Osteoblast (primary cell): ENCODE measurements at regions not wholly inside any gene's neighbourhood (a gene's known extent, or its start where the extent isn't known, plus 50 kb on each side); places are given as distances from the start of the nearest gene placed in this dataset.

Experiments
- DNase-seq: peaks from one replicate; pipeline ENCODE4 v3.0.0; 2011; ENCODE audit warnings: low spot score, mixed read lengths; ENCODE audit not compliant: insufficient read length; ENCODE audit errors: missing footprints
- H2AFZ ChIP-seq: 2 replicates; pipeline ENCODE4 v1.6.0; 2011; ENCODE audit warnings: mild to moderate bottlenecking, low read length
- H3K27ac ChIP-seq: 2 replicates; pipeline ENCODE4 v1.5.1; 2011; ENCODE audit warnings: mild to moderate bottlenecking, low read depth, low read length, moderate library complexity
- H3K27me3 ChIP-seq: 2 replicates; pipeline ENCODE4 v1.6.0; 2012; ENCODE audit warnings: mild to moderate bottlenecking, control low read depth, inconsistent platforms, low read length, moderate library complexity; ENCODE audit not compliant: insufficient read depth
- H3K36me3 ChIP-seq: 2 replicates; pipeline ENCODE4 v1.5.1; 2011; ENCODE audit warnings: mild to moderate bottlenecking, low read length, control low read depth, moderate library complexity; ENCODE audit not compliant: insufficient read depth
- H3K4me1 ChIP-seq: 2 replicates; pipeline ENCODE4 v1.5.1; 2011; ENCODE audit warnings: mild to moderate bottlenecking, low read length, control low read depth, moderate library complexity; ENCODE audit not compliant: insufficient read depth
- H3K4me2 ChIP-seq: 2 replicates; pipeline ENCODE4 v1.6.0; 2011; ENCODE audit warnings: mild to moderate bottlenecking, low read length; ENCODE audit not compliant: insufficient read depth
- H3K4me3 ChIP-seq: fragments of 200-600 bp; sonication (generic); 3 replicates; pipeline ENCODE4 v1.5.1; 2012; ENCODE audit warnings: mild to moderate bottlenecking, low read length, inconsistent platforms; ENCODE audit not compliant: insufficient read depth
- H3K79me2 ChIP-seq: 2 replicates; pipeline ENCODE4 v1.6.0; 2012; ENCODE audit warnings: mild to moderate bottlenecking, low read length, control low read depth, inconsistent platforms; ENCODE audit not compliant: insufficient read depth
- H3K9me3 ChIP-seq: 2 replicates; pipeline ENCODE4 v1.5.1; 2011; ENCODE audit warnings: low read depth, low read length, control low read depth
- H4K20me1 ChIP-seq: 2 replicates; pipeline ENCODE4 v1.6.0; 2012; ENCODE audit warnings: mild to moderate bottlenecking, low read length, control low read depth; ENCODE audit not compliant: insufficient read depth
- TF ChIP-seq, protein P1 (sequence below): IDR thresholded peaks from 2 replicates; pipeline ENCODE4 v1.5.1; 2011; ENCODE audit warnings: mild to moderate bottlenecking, low read depth, low read length, moderate library complexity; ENCODE audit errors: extremely low read depth

DNA sequence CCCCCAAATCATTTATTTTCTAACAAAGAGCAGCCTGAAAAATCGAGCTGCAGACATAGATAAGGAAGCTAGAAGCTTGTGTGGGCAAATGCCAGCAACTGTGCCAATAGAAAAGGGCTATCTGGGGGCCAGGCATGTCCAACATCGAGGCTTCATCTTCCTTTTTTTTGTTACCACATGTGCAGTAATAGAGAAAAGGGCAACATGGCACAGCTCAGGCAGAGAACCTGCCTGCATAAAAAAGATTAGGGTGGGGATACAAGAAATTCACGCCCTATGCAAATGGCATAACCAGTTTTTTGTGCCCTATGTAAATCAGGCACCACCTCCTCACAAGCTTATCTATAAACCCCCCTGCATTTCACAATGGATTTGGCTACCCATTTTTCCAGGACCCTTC, 60.4 kb upstream of the ABCC4 start:
- H3K4me2 ChIP-seq: no peak overlapping the region
- H2AFZ ChIP-seq: no peak overlapping the region
- H3K4me3 ChIP-seq: no peak overlapping the region
- no peaks in the 10 kb centered on the region for H4K20me1 ChIP-seq
- H3K27ac ChIP-seq: no peak overlapping the region
- H3K79me2 ChIP-seq: no peaks in the 10 kb centered on the region
- TF ChIP-seq, protein P1, sequence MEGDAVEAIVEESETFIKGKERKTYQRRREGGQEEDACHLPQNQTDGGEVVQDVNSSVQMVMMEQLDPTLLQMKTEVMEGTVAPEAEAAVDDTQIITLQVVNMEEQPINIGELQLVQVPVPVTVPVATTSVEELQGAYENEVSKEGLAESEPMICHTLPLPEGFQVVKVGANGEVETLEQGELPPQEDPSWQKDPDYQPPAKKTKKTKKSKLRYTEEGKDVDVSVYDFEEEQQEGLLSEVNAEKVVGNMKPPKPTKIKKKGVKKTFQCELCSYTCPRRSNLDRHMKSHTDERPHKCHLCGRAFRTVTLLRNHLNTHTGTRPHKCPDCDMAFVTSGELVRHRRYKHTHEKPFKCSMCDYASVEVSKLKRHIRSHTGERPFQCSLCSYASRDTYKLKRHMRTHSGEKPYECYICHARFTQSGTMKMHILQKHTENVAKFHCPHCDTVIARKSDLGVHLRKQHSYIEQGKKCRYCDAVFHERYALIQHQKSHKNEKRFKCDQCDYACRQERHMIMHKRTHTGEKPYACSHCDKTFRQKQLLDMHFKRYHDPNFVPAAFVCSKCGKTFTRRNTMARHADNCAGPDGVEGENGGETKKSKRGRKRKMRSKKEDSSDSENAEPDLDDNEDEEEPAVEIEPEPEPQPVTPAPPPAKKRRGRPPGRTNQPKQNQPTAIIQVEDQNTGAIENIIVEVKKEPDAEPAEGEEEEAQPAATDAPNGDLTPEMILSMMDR: no peak
- no peaks in the 10 kb centered on the region for H3K4me1 ChIP-seq
- no peaks in the 10 kb centered on the region for H3K9me3 ChIP-seq
- no peak for DNase-seq
- peaks cover 6% of the 10 kb centered on the region for H3K27me3 ChIP-seq
- no peaks in the 10 kb centered on the region for H3K36me3 ChIP-seq

DNA sequence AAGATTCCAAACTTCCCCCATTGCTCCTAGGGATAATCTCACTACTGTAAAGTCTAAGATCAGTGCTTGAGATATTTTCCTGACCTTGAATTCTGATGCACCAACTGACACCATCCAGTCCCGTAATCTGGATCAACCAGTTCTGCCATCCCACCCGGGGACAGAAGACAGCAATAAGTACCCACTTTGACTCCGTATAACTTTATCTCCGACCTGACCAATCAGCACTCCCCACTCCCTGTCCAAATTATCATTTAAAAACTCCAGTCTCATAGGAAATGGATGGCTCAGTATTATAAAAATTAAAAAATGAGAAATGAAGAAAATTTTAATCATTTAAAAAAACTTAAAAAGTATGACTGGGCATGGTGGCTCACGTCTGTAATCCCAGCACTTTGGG, 61.4 kb upstream of the ABCC4 start:
- DNase-seq: no peak
- H3K79me2 ChIP-seq: no peaks in the 10 kb centered on the region

DNA sequence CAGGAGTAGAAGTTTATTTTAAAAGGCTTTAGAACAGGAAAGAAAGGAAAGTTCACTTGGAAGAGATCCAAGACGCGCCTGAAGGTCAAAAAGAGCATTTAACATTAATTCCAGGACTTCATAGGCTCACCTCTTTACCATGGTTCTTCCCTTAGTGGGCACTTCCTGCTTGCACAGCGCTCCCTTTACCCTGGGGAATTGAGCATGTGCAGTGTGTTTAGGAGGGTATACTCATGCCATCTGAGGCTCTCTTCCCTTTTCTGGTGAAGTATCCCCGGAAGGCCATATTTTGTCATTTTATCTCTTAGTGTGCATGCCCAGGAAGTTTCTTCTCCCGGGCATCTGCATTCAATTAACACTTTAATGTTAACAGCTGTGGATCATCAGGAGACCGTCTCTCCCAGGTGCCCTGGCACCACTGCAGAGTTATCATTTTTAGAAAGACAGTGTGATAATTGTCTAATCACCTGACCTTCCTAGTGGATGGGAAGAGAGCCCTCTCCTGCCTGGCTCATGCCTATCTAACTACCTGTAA, 66.1 kb upstream of the ABCC4 start:
- H3K36me3 ChIP-seq: no peaks in the 10 kb centered on the region
- no peak overlapping the region for H3K4me2 ChIP-seq
- H3K27me3 ChIP-seq: no peaks in the 10 kb centered on the region
- H3K9me3 ChIP-seq: no peaks in the 10 kb centered on the region
- no peak overlapping the region for H2AFZ ChIP-seq
- no peaks in the 10 kb centered on the region for H3K4me1 ChIP-seq
- no peak overlapping the region for H3K4me3 ChIP-seq
- no peak overlapping the region for H3K27ac ChIP-seq
- TF ChIP-seq, protein P1: no peak
- DNase-seq: no peak
- H4K20me1 ChIP-seq: no peaks in the 10 kb centered on the region
- no peaks in the 10 kb centered on the region for H3K79me2 ChIP-seq

More for the DNA sequence above, 61.4 kb upstream of the ABCC4 start:
- Histone ChIP-seq H3K36me3 (no peaks in the 10 kb centered on the region), H2AFZ (no peak overlapping the region), H4K20me1 (no peaks in the 10 kb centered on the region), H3K9me3 (no peaks in the 10 kb centered on the region), H3K4me3 (no peak overlapping the region), H3K4me2 (no peak overlapping the region), H3K4me1 (no peaks in the 10 kb centered on the region), H3K27ac (no peak overlapping the region), H3K27me3 (peaks cover 6% of the 10 kb centered on the region)
- TF ChIP-seq, protein P1: no peak

DNA sequence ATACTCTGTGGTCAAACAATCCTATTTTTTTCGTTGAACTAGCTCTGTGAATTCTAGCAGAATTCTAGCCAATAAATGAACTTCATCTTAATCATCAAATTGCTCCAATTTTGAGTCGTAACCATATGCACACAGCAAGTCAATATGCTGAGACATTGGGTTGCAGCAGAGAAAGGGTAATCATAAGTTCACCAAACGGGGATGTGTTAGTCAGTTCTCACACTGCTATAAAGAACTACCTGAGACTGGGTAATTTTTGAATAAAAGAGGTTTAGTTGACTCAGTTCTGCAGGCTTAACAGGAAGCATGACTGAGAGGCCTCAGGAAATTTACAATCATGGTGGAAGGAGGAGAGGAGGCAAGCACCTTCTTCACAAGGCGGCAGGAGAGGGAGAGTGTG, 67.7 kb upstream of the ABCC4 start:
- H3K27me3 ChIP-seq: no peaks in the 10 kb centered on the region
- no peak overlapping the region for H3K4me2 ChIP-seq
- no peaks in the 10 kb centered on the region for H3K79me2 ChIP-seq
- no peak overlapping the region for H3K27ac ChIP-seq
- H3K4me1 ChIP-seq: no peaks in the 10 kb centered on the region
- no peak for DNase-seq
- TF ChIP-seq, protein P1: no peak
- H3K4me3 ChIP-seq: no peak overlapping the region
- H3K9me3 ChIP-seq: no peaks in the 10 kb centered on the region
- no peaks in the 10 kb centered on the region for H4K20me1 ChIP-seq
- H3K36me3 ChIP-seq: no peaks in the 10 kb centered on the region
- H2AFZ ChIP-seq: no peak overlapping the region
